RWPE1 (cell line): ENCODE measurements at regions not wholly inside any gene's neighbourhood (a gene's known extent, or its start where the extent isn't known, plus 50 kb on each side); places are given as distances from the start of the nearest gene placed in this dataset.

Experiments used
- CTCF ChIA-PET: fragments of 350-600 bp; sonication (Branson Sonifier 250); formaldehyde crosslinking; extraction: SDS; loops from one replicate; lab custom pipeline; 2021; lab: Yijun Ruan, JAX
- POLR2A ChIA-PET: fragments of 400-600 bp; formaldehyde crosslinking; extraction: SDS; loops from one replicate; lab custom pipeline; 2020; ENCODE audit warnings: antibody characterized with exemption; ENCODE audit not compliant: low non-redundant PET; lab: Yijun Ruan, JAX
- DNase-seq: peaks from one replicate; pipeline ENCODE4 v3.0.0; 2012; ENCODE audit warnings: low spot score
- H3K27ac ChIP-seq: fragments of 450-650 bp; 2 replicates; pipeline ENCODE4 v1.5.1; 2017
- TF ChIP-seq, protein P1 (sequence below): fragments of 450-650 bp; conservative IDR thresholded peaks from 2 replicates; pipeline ENCODE4 v1.5.1; 2017; ENCODE audit warnings: low read depth, mild to moderate bottlenecking

DNA sequence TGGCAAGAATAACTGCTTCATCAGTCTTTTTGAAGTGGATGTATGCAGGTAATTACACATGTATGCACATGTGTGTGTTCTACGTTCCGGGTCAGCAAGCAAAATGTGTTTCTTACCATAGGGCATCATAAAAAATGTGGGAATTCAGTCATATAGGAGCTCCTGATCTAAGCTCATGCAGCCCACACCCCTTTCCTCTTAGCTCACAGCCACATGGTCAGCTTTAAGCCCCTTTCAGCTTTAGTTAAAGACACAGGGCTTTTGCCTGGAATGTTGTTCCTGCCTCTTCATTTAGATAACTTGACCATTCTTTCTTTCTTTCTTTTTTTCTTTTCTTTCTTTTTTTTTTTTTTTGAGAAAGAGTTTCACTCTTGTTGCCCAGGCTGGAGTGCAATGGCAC, 258.1 kb downstream of the RPS24 start:
- ChIA-PET POLR2A (interaction anchor here (0.6 kb wide), 1 partner anchor 10 kb away, joined by 6 read pairs; no protein-coding TSS in a partner anchor), CTCF (interaction anchor here (0.7 kb wide), 2 partner anchors 340 to 625 kb away, joined by 3 to 4 read pairs; no protein-coding TSS in a partner anchor)
- no peak overlapping the region for H3K27ac ChIP-seq
- DNase-seq, result no peak
- TF ChIP-seq, protein P1, sequence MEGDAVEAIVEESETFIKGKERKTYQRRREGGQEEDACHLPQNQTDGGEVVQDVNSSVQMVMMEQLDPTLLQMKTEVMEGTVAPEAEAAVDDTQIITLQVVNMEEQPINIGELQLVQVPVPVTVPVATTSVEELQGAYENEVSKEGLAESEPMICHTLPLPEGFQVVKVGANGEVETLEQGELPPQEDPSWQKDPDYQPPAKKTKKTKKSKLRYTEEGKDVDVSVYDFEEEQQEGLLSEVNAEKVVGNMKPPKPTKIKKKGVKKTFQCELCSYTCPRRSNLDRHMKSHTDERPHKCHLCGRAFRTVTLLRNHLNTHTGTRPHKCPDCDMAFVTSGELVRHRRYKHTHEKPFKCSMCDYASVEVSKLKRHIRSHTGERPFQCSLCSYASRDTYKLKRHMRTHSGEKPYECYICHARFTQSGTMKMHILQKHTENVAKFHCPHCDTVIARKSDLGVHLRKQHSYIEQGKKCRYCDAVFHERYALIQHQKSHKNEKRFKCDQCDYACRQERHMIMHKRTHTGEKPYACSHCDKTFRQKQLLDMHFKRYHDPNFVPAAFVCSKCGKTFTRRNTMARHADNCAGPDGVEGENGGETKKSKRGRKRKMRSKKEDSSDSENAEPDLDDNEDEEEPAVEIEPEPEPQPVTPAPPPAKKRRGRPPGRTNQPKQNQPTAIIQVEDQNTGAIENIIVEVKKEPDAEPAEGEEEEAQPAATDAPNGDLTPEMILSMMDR, result no peak

DNA sequence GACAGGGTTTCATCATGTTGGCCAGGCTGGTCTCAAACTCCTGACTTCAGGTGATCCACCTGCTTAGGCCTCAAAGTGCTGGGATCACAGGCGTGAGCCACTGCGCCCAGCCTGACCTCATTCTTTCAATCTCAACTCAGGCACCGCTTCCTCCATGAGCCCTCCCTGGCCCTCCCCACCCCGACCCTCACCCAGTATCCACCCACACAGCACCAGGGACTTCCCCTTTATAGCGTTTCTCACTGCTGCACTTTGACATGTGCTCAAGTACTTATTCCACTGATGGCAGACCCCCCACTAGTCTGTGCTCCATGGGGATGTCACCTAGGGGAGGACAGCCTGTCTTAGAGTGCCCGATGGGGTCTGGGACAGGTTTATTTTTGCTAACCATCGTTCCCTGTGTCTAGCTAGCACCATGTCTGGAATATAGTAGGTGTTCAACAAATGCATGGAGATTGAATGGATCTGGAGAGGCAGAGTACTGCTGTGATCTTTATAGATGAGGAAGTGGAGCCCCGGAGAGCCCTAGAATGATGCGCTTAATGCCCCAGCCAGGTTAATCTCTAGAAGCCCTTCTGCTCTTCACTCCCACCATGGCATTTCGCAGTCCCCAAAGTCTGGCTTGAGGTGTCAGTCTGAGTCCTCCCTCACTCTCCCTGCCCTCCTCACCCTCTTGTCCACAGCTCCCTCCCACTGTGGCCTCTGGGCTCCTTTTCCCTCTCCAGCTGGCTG, 258.8 kb downstream of the RPS24 start:
- CTCF ChIA-PET, result interaction anchor here (0.6 kb wide), 1 partner anchor 92 kb away, joined by 3 read pairs; no protein-coding TSS in a partner anchor
- POLR2A ChIA-PET, result interaction anchor here (0.6 kb wide), 1 partner anchor 10 kb away, joined by 6 read pairs; no protein-coding TSS in a partner anchor
- H3K27ac ChIP-seq, result no peak overlapping the region
- DNase-seq, result no peak
- TF ChIP-seq, protein P1, result no peak

GRCh38 chr10:78292982-78293865, 259.6 kb downstream of the RPS24 start:
- ChIA-PET POLR2A (no interaction called here), CTCF (interaction anchor here (0.6 kb wide), 2 partner anchors 10 to 91 kb away, joined by 3 read pairs; no protein-coding TSS in a partner anchor)
- TF ChIP-seq, protein P1, result no peak
- H3K27ac ChIP-seq, result no peak overlapping the region
- no peak for DNase-seq

DNA sequence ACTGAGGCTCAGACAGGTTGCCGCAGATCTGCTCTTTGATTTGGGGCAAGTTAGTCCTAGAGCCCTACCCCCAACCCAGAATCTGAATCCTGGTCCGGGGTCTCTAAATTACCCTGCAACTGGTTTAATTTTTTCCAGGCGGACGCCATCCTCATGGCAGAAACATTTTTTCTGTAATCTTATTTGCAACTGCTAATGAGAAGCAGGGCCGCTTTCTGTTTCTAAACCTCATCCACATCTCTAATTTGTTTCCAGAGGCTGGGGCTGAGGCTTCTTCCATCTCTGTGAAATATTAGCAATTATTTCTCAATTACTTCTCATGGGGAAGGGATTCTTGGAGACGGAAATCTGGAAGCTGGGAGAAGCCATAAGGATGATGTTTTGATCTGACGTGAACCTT, 261.6 kb downstream of the RPS24 start:
- TF ChIP-seq, protein P1, result no peak
- DNase-seq, result no peak
- no peak overlapping the region for H3K27ac ChIP-seq
- CTCF ChIA-PET, result no interaction called here
- POLR2A ChIA-PET, result no interaction called here

- TF ChIP-seq, protein P1, result no peak
- ChIA-PET CTCF (no interaction called here), POLR2A (no interaction called here)
- no peak overlapping the region for H3K27ac ChIP-seq
- no peak for DNase-seq
Measured at GRCh38 chr10:78296785-78297184, 263.1 kb downstream of the RPS24 start.

GRCh38 chr10:78297997-78298396, 264.3 kb downstream of the RPS24 start:
- ChIA-PET POLR2A (no interaction called here), CTCF (no interaction called here)
- DNase-seq, result no peak

More at GRCh38 chr10:78297997-78298396, 264.3 kb downstream of the RPS24 start:
- no peak overlapping the region for H3K27ac ChIP-seq
- TF ChIP-seq, protein P1, result no peak
